IMR-90 (cell line): ENCODE measurements at regions not wholly inside any gene's neighbourhood (a gene's known extent, or its start where the extent isn't known, plus 50 kb on each side); places are given as distances from the start of the nearest gene placed in this dataset.

Experiments used
- ATAC-seq: fragments of 200-7000 bp; cut with Tn5 transposase; 2 replicates; pipeline ENCODE4 v1.9.1; 2020; ENCODE audit warnings: low read depth, mild to moderate bottlenecking, moderate library complexity
- BruUV-seq: library from RNA; stranded (reverse); fragments of 400-500 nt; replicated peaks from 2 replicates; lab custom pipeline; 2021; lab: Mats Ljungman, UMichigan
- CTCF ChIA-PET: fragments of 300-600 bp; formaldehyde crosslinking; extraction: SDS; loops from one replicate; lab custom pipeline; 2021; ENCODE audit warnings: antibody characterized with exemption; lab: Yijun Ruan, JAX
- POLR2A ChIA-PET: fragments of 300-600 bp; sonication (Branson Sonifier 250); formaldehyde crosslinking; loops from one replicate; lab custom pipeline; 2022; ENCODE audit warnings: antibody characterized with exemption; ENCODE audit not compliant: unreplicated experiment; lab: Charles Lee
- DNase-seq: peaks from one replicate; pipeline ENCODE4 v3.0.0; 2013
- H2AFZ ChIP-seq: replicated peaks from 2 replicates; pipeline ENCODE3; 2013; ENCODE audit warnings: low read length, mild to moderate bottlenecking; ENCODE audit not compliant: poor library complexity
- H2AK5ac ChIP-seq: 2 replicates; pipeline ENCODE4 v1.6.1; 2013; ENCODE audit warnings: low read depth, low read length, inconsistent platforms
- H2AK9ac ChIP-seq: replicated peaks from 2 replicates; pipeline ENCODE3; 2013; ENCODE audit warnings: mild to moderate bottlenecking, low read depth, low read length, moderate library complexity; ENCODE audit not compliant: poor library complexity
- H2BK120ac ChIP-seq: 2 replicates; pipeline ENCODE4 v1.6.1; 2013; ENCODE audit warnings: low read depth, low read length, inconsistent platforms
- H2BK15ac ChIP-seq: 3 replicates; pipeline ENCODE4 v1.6.1; 2013; ENCODE audit warnings: low read depth, low read length, inconsistent platforms
- H2BK20ac ChIP-seq: 2 replicates; pipeline ENCODE4 v1.6.1; 2013; ENCODE audit warnings: low read depth, mild to moderate bottlenecking, inconsistent platforms, low read length, moderate library complexity
- H2BK5ac ChIP-seq: 2 replicates; pipeline ENCODE4 v1.6.1; 2013; ENCODE audit warnings: mild to moderate bottlenecking, low read depth, low read length, inconsistent platforms; ENCODE audit not compliant: poor library complexity, severe bottlenecking
- H3K14ac ChIP-seq: replicated peaks from 2 replicates; pipeline ENCODE4 v1.6.1; 2013; ENCODE audit warnings: low read depth, low read length, inconsistent platforms
- H3K18ac ChIP-seq: 2 replicates; pipeline ENCODE4 v1.6.1; 2013; ENCODE audit warnings: low read depth, low read length, control low read depth
- H3K23ac ChIP-seq: 2 replicates; pipeline ENCODE4 v1.6.1; 2013; ENCODE audit warnings: low read depth, low read length, inconsistent platforms
- H3K27ac ChIP-seq: 2 replicates; pipeline ENCODE4 v1.5.1; 2013; ENCODE audit warnings: mild to moderate bottlenecking, control low read depth, low read length; ENCODE audit not compliant: insufficient read depth
- H3K27me3 ChIP-seq: 2 replicates; pipeline ENCODE4 v1.6.1; 2013; ENCODE audit warnings: low read length; ENCODE audit not compliant: control insufficient read depth, insufficient read depth
- H3K36me3 ChIP-seq: 2 replicates; pipeline ENCODE4 v1.6.1; 2013; ENCODE audit warnings: low read length, mixed read lengths; ENCODE audit not compliant: control insufficient read depth, insufficient read depth
- H3K4ac ChIP-seq: 2 replicates; pipeline ENCODE4 v1.6.1; 2013; ENCODE audit warnings: low read depth, low read length, inconsistent platforms
- H3K4me1 ChIP-seq: 2 replicates; pipeline ENCODE4 v1.6.1; 2013; ENCODE audit warnings: low read length, mixed read lengths; ENCODE audit not compliant: control insufficient read depth, insufficient read depth
- H3K4me2 ChIP-seq: 2 replicates; pipeline ENCODE4 v1.6.1; 2013; ENCODE audit warnings: low read depth, mild to moderate bottlenecking, control low read depth, low read length, moderate library complexity
- H3K4me3 ChIP-seq: 2 replicates; pipeline ENCODE4 v1.5.1; 2013; ENCODE audit warnings: low read depth, mild to moderate bottlenecking, control low read depth, low read length, moderate library complexity; ENCODE audit not compliant: insufficient read depth
- H3K56ac ChIP-seq: 2 replicates; pipeline ENCODE4 v1.6.1; 2013; ENCODE audit warnings: low read length, inconsistent platforms; ENCODE audit not compliant: insufficient read depth; ENCODE audit errors: extremely low read depth
- H3K79me1 ChIP-seq, 2 experiments: 2 replicates each; pipeline ENCODE4 v1.6.1; 2013; ENCODE audit warnings: low read length in 2 of 2, inconsistent platforms in 1 of 2, low read depth in 1 of 2
- H3K9ac ChIP-seq: 2 replicates; pipeline ENCODE4 v1.6.1; 2013; ENCODE audit warnings: low read depth, low read length, control low read depth
- H3K9me1 ChIP-seq: 2 replicates; pipeline ENCODE4 v1.6.1; 2013; ENCODE audit warnings: low read length, inconsistent platforms; ENCODE audit not compliant: insufficient read depth
- H3K9me3 ChIP-seq: 2 replicates; pipeline ENCODE4 v1.6.1; 2013; ENCODE audit warnings: low read length; ENCODE audit not compliant: control insufficient read depth, insufficient read depth
- H4K20me1 ChIP-seq: 2 replicates; pipeline ENCODE4 v1.6.1; 2013; ENCODE audit warnings: low read length, inconsistent platforms; ENCODE audit not compliant: insufficient read depth
- H4K5ac ChIP-seq: 2 replicates; pipeline ENCODE4 v1.6.1; 2013; ENCODE audit warnings: mild to moderate bottlenecking, low read depth, low read length, control low read depth
- H4K8ac ChIP-seq, 2 experiments: 2 replicates each; pipeline ENCODE4 v1.6.1; 2013; ENCODE audit warnings: low read depth in 2 of 2, low read length in 2 of 2, control low read depth in 1 of 2, inconsistent platforms in 1 of 2
- H4K91ac ChIP-seq: 2 replicates; pipeline ENCODE4 v1.6.1; 2013; ENCODE audit warnings: low read depth, low read length, inconsistent platforms; ENCODE audit not compliant: insufficient read depth
- CHD1 ChIP-seq: IDR thresholded peaks from 2 replicates; pipeline ENCODE4 v1.6.1; 2012; ENCODE audit warnings: low read depth, low read length, improper control_type of control experiment
- FOS ChIP-seq: fragments of 150-350 bp; IDR thresholded peaks from 2 replicates; pipeline ENCODE4 v1.6.1; 2016; ENCODE audit warnings: low read depth, low read length
- MAFK ChIP-seq: IDR thresholded peaks from 2 replicates; pipeline ENCODE4 v1.6.1; 2012; ENCODE audit warnings: low read depth, low read length, improper control_type of control experiment
- MAZ ChIP-seq: IDR thresholded peaks from 2 replicates; pipeline ENCODE4 v1.6.1; 2012; ENCODE audit warnings: low read depth, mild to moderate bottlenecking, low read length, improper control_type of control experiment, moderate library complexity, borderline replicate concordance
- MXI1 ChIP-seq: IDR thresholded peaks from 2 replicates; pipeline ENCODE4 v1.6.1; 2012; ENCODE audit warnings: low read depth, mild to moderate bottlenecking, low read length, moderate library complexity, borderline replicate concordance
- POLR2A ChIP-seq: IDR thresholded peaks from 2 replicates; pipeline ENCODE4 v1.6.1; 2012; ENCODE audit warnings: mild to moderate bottlenecking, low read depth, low read length
- RCOR1 ChIP-seq: IDR thresholded peaks from 2 replicates; pipeline ENCODE4 v1.6.1; 2012; ENCODE audit warnings: mild to moderate bottlenecking, low read length, improper control_type of control experiment; ENCODE audit not compliant: insufficient replicate concordance
- SMC3 ChIP-seq: fragments of 150-350 bp; IDR thresholded peaks from 2 replicates; pipeline ENCODE4 v1.6.1; 2016; ENCODE audit warnings: low read depth, mild to moderate bottlenecking, antibody characterized with exemption, low read length, moderate library complexity
- WGBS, 2 experiments: methylation state at CpG; one replicate each; pipeline versions ENCODE4 v1.1.5 to v1.1.7; 2013; ENCODE audit warnings: missing lambda C conversion rate in 2 of 2; ENCODE audit not compliant: insufficient read length in 1 of 2; ENCODE audit errors: extremely low coverage in 2 of 2; 5-methylcytosine and 5-hydroxymethylcytosine counted together
- dilution Hi-C: fragments of 300-500 bp; cut with HindIII; formaldehyde crosslinking; loops from one replicate; pipeline ENCODE4 v1.14.3; 2018; ENCODE audit warnings: low sequenced_read_pairs; ENCODE audit not compliant: unreplicated experiment
- in situ Hi-C: fragments of 300-500 bp; cut with MboI; formaldehyde crosslinking; loops from 3 replicates; pipeline ENCODE4 v1.14.3; 2019; ENCODE audit warnings: low sequenced_read_pairs, inconsistent platforms, mixed read lengths
- intact Hi-C: fragments of 100-400 bp; cut with micrococcal nuclease; formaldehyde crosslinking; loops from 2 replicates; pipeline ENCODE4 v1.10.0; 2022
- TF ChIP-seq, protein P1 (sequence below): fragments of 150-350 bp; IDR thresholded peaks from 2 replicates; pipeline ENCODE4 v1.6.1; 2017; ENCODE audit warnings: mild to moderate bottlenecking, antibody characterized with exemption, low read length, low read depth

DNA sequence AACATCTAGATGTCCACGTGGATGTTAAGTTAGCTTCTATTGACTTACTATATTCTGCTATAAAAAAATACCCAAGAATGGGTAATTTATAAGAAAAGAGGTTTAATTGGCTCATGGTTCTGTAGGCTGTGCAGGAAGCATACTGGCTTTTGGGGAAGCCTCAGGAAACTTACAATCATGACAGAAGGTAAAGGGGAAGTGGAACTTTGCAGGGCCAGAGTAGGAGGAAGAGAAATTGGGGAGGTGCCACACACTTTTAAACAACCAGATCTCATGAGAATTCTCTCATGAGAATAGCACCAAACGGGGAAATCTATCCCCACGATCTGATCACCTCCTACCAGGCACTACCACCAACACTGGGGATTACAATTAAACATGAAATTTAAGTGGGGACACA, 689.3 kb downstream of the METTL15 start:
- no peak overlapping the region for H3K9ac ChIP-seq
- H2AK9ac ChIP-seq = no peak overlapping the region
- no peak overlapping the region for H3K18ac ChIP-seq
- no peak overlapping the region for H4K91ac ChIP-seq
- H3K4me2 ChIP-seq = no peak overlapping the region
- CTCF ChIA-PET = no interaction called here
- no peak overlapping the region for H3K4ac ChIP-seq
- no peak overlapping the region for H3K14ac ChIP-seq
- TF ChIP-seq CHD1 (no peak), MXI1 (no peak), FOS (no peak), SMC3 (no peak), MAZ (no peak), POLR2A (no peak), RCOR1 (no peak), MAFK (no peak)
- TF ChIP-seq, protein P1, sequence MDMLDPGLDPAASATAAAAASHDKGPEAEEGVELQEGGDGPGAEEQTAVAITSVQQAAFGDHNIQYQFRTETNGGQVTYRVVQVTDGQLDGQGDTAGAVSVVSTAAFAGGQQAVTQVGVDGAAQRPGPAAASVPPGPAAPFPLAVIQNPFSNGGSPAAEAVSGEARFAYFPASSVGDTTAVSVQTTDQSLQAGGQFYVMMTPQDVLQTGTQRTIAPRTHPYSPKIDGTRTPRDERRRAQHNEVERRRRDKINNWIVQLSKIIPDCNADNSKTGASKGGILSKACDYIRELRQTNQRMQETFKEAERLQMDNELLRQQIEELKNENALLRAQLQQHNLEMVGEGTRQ = no peak
- H2BK15ac ChIP-seq = no peak overlapping the region
- WGBS, 2 experiments = no CpG with 5 or more reads among the region's 3 CpGs
- no peak overlapping the region for H2BK20ac ChIP-seq
- dilution Hi-C loops = no loop called here
- POLR2A ChIA-PET = no interaction called here
- H4K5ac ChIP-seq = no peak overlapping the region
- H2AFZ ChIP-seq = no peak overlapping the region
- no peak overlapping the region for H2AK5ac ChIP-seq
- H3K36me3 ChIP-seq = no peaks in the 10 kb centered on the region
- H3K4me1 ChIP-seq = peaks cover 2% of the 10 kb centered on the region; the same call in 1 of the 2 replicates
- H3K4me3 ChIP-seq = no peak overlapping the region
- H2BK5ac ChIP-seq = no peak overlapping the region
- no peaks in the 10 kb centered on the region for H4K20me1 ChIP-seq
- no peak overlapping the region for H3K23ac ChIP-seq
- no peaks in the 10 kb centered on the region for H3K9me3 ChIP-seq
- BruUV-seq = no TSS peak
- H3K9me1 ChIP-seq = no peaks in the 10 kb centered on the region
- DNase-seq = no peak
- H3K56ac ChIP-seq = no peak overlapping the region
- intact Hi-C loops = no loop called here
- no peaks in the 10 kb centered on the region for H3K79me1 ChIP-seq
- in situ Hi-C loops = no loop called here
- ATAC-seq = no peak
- no peak overlapping the region for H3K27ac ChIP-seq
- H2BK120ac ChIP-seq = no peak overlapping the region
- no peak overlapping the region for H4K8ac ChIP-seq
- no peaks in the 10 kb centered on the region for H3K27me3 ChIP-seq
